WTC11 (cell line): ENCODE measurements at regions not wholly inside any gene's neighbourhood (a gene's known extent, or its start where the extent isn't known, plus 50 kb on each side); places are given as distances from the start of the nearest gene placed in this dataset.

Experiments used
- CTCF ChIP-seq: fragments of 200-600 bp; IDR thresholded peaks from 2 replicates; pipeline ENCODE4 v1.8.0; 2022; ENCODE audit warnings: antibody characterized with exemption
- GTF2I ChIP-seq: fragments of 250-450 bp; sonication (Bioruptor Pico); conservative IDR thresholded peaks from 2 replicates; pipeline ENCODE4 v1.4.0; 2021; ENCODE audit warnings: mild to moderate bottlenecking
- NR2C2 ChIP-seq: sonication (generic); formaldehyde crosslinking; IDR thresholded peaks from 2 replicates; pipeline ENCODE4 v1.8.0; 2022; ENCODE audit warnings: mild to moderate bottlenecking, missing genetic modification reagents
- SP1 ChIP-seq: sonication (generic); formaldehyde crosslinking; conservative IDR thresholded peaks from 2 replicates; pipeline ENCODE4 v1.8.1; 2022; ENCODE audit warnings: missing genetic modification reagents
- USF2 ChIP-seq: sonication (generic); formaldehyde crosslinking; IDR thresholded peaks from 2 replicates; pipeline ENCODE4 v1.8.1; 2023; ENCODE audit warnings: mild to moderate bottlenecking, missing genetic modification reagents, moderate library complexity
- ZNF121 ChIP-seq: sonication (generic); formaldehyde crosslinking; IDR thresholded peaks from 2 replicates; pipeline ENCODE4 v1.8.0; 2023; ENCODE audit warnings: missing genetic modification reagents
- ZNF317 ChIP-seq: sonication (generic); formaldehyde crosslinking; IDR thresholded peaks from 2 replicates; pipeline ENCODE4 v1.8.1; 2023; ENCODE audit warnings: low read depth, mild to moderate bottlenecking, moderate library complexity, missing genetic modification reagents, borderline replicate concordance

GRCh38 chr7:115289971-115290370, 368.1 kb downstream of the MDFIC start:
- no peak for TF ChIP-seq CTCF
- TF ChIP-seq SP1 (CRISPR knock-in tag), result no peak
- TF ChIP-seq NR2C2 (CRISPR knock-in tag), result no peak
- no peak for TF ChIP-seq ZNF121 (CRISPR knock-in tag)
- TF ChIP-seq ZNF317 (CRISPR knock-in tag), result no peak
- TF ChIP-seq GTF2I, result no peak
- TF ChIP-seq USF2 (CRISPR knock-in tag), result no peak
